ENCODE measurements at regions not wholly inside any gene's neighbourhood (a gene's known extent, or its start where the extent isn't known, plus 50 kb on each side); places are given as distances from the start of the nearest gene placed in this dataset.
"Not testable (repeated sequence)": the region's sequence is repeated elsewhere in the genome, so short reads cannot be mapped to it uniquely, and the experiment has no call there.

GRCh38 chrY:3206733-3207132 is 271.6 kb downstream of the ZFY start:
- TF ChIP-seq CTCF, EP300, POLR2A, POLR2AphosphoS5 (IDR thresholded peaks at IDR 0.05): not testable (repeated sequence)

All from suprapubic skin (tissue), 4 donors.